ENCODE measurements at regions not wholly inside any gene's neighbourhood (a gene's known extent, or its start where the extent isn't known, plus 50 kb on each side); places are given as distances from the start of the nearest gene placed in this dataset.
A peak's percentile ranks its signal among the peaks of the same experiment; 100 is the strongest.

DNA sequence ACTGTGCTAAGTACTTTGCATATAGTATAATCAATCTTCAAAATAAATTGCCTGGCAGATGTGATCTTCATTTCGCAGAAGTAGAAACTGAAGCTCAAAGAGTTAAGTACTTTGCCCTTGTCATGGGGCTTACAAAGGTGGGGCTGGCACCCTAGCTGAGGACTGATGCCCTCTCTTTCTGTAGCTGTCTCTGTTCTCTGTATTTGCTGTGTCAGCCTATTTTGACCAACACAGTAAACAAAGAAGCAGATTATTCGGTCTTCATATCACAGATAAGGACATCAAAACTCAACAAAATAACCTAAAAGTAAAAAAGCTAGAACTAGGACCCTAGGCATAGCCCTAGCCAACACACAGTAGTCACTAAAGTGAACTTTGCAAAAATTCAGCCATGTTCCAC is 570.5 kb upstream of the TENM3 start:
- TF ChIP-seq, protein P1, sequence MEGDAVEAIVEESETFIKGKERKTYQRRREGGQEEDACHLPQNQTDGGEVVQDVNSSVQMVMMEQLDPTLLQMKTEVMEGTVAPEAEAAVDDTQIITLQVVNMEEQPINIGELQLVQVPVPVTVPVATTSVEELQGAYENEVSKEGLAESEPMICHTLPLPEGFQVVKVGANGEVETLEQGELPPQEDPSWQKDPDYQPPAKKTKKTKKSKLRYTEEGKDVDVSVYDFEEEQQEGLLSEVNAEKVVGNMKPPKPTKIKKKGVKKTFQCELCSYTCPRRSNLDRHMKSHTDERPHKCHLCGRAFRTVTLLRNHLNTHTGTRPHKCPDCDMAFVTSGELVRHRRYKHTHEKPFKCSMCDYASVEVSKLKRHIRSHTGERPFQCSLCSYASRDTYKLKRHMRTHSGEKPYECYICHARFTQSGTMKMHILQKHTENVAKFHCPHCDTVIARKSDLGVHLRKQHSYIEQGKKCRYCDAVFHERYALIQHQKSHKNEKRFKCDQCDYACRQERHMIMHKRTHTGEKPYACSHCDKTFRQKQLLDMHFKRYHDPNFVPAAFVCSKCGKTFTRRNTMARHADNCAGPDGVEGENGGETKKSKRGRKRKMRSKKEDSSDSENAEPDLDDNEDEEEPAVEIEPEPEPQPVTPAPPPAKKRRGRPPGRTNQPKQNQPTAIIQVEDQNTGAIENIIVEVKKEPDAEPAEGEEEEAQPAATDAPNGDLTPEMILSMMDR (IDR thresholded peaks at IDR 0.05; ENCODE audit: insufficient read depth, low read length) = no peak
- no peak overlapping the region for H3K4me3 ChIP-seq (ENCODE audit: low read depth, low read length)
- DNase-seq (ENCODE audit: low read depth) = no peak

DNA sequence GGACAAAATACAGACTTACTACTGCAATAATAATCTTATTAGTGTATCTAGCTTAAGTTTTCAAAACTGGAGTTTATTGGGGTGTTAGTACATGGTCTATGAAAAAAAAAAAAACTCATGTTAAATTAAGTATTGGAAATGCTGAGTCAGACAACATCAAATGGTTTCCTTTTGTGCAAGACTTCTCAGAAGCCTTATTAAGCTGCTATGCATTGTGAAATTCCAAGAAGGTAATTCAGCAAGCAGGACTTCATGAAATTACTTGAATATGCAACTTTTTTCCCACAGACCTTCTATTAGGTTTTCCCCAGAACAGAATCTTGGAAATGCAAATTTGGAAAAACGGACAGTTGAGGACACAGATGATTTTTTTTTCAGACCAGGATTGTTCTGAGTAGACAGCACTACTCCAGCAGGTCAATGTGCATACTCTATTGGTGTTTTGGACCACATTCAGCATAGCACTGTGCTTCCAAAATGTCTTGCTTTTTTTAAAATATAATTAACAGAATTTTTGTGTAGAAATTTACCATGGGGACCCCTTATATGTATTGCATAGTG is 568.8 kb upstream of the TENM3 start:
- TF ChIP-seq, protein P1 (IDR thresholded peaks at IDR 0.05; ENCODE audit: insufficient read depth, low read length) = no peak
- H3K4me3 ChIP-seq (ENCODE audit: low read depth, low read length) = no peak overlapping the region
- peak; percentile 81 for DNase-seq (ENCODE audit: low read depth)

DNA sequence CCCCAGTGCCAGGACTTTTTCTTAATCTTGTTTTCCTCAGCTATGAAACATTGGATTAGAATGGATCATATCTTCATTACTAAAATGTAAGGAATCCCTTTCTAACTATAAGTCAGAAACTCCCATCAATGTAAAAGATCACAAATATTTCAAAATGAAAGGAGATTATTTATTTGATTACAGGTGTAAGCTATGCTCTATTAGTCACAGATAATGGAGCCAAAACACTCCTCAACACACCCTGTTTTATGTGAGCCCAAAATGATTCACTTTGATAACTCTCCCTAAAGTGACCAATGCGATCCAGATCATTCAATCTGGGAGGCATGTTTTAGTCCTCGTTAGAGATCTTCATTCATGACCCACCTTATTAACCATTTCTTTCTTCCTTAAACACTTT is 566.7 kb upstream of the TENM3 start:
- DNase-seq (ENCODE audit: low read depth) = peak; percentile 24
- H3K4me3 ChIP-seq (ENCODE audit: low read depth, low read length) = no peak overlapping the region
- TF ChIP-seq, protein P1 (IDR thresholded peaks at IDR 0.05; ENCODE audit: insufficient read depth, low read length) = no peak

DNA sequence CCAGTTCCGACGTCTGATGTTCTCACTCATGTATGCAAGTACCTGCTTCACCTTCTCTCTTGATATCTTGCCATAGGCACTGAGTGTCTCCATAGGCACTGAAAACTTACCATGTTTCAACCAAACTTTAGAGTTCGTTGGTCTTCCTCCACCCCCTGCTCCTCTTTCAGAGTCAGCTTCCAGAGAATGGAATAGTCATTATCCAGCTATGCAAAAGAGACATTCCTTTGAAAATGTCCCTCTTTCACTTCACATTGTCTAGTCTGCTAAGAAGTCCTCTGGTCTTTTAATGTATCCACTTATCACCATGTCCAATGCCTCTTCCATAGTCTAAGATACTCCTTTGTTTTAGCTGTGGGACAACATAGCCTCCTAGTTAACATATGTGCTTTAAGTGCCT is 566.0 kb upstream of the TENM3 start:
- DNase-seq (ENCODE audit: low read depth) = no peak
- H3K4me3 ChIP-seq (ENCODE audit: low read depth, low read length) = no peak overlapping the region

DNA sequence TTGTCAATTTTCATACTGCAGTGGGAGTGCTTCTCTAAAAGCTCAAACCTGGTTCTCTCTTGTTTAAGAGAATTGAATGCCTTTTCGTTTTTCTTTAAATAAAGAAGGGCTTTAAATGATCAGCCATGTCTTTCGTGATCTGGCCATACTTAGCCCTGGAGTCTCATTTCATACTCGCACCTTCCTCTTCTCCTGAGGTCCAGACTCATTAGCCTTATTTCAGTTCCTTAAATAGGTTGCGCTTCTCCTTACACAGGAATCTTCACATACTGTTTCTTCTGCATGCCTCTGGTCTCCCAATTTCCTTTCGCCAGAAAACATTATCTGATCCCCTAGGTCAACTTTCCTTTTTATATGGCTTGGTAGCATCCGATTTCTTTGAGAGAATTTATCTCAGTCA is 565.6 kb upstream of the TENM3 start:
- H3K4me3 ChIP-seq (ENCODE audit: low read depth, low read length) = no peak overlapping the region
- TF ChIP-seq, protein P1 (IDR thresholded peaks at IDR 0.05; ENCODE audit: insufficient read depth, low read length) = no peak
- DNase-seq (ENCODE audit: low read depth) = no peak

More for the DNA sequence above, 566.0 kb upstream of the TENM3 start:
- TF ChIP-seq, protein P1 (IDR thresholded peaks at IDR 0.05; ENCODE audit: insufficient read depth, low read length) = no peak

DNA sequence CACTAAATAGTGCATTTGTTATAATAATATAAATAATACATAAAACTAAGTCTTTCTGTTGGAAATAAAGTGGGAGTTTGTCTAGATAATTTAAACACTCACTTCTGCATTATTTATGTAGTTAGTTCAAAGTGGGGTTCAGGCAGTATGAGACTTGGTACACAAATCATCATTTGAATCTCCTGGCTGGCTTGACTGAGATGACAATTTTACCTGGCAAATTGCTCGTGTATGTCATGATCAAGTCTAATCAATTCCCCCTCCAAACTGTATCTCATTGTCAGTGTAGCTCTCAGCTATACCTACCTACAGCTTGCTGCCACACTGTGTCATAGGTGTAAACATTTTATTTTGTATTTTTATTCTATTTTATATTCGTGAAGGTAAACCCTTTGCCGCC is 563.4 kb upstream of the TENM3 start:
- H3K4me3 ChIP-seq (ENCODE audit: low read depth, low read length) = no peak overlapping the region
- TF ChIP-seq, protein P1 (IDR thresholded peaks at IDR 0.05; ENCODE audit: insufficient read depth, low read length) = no peak
- DNase-seq (ENCODE audit: low read depth) = no peak
